GM21529 (cell line): ENCODE measurements at regions not wholly inside any gene's neighbourhood (a gene's known extent, or its start where the extent isn't known, plus 50 kb on each side); places are given as distances from the start of the nearest gene placed in this dataset.

Experiments
- ATAC-seq: cut with Tn5 transposase; IDR thresholded peaks from one replicate; pipeline ENCODE4 v1.9.1; 2021; ENCODE audit not compliant: unreplicated experiment

DNA sequence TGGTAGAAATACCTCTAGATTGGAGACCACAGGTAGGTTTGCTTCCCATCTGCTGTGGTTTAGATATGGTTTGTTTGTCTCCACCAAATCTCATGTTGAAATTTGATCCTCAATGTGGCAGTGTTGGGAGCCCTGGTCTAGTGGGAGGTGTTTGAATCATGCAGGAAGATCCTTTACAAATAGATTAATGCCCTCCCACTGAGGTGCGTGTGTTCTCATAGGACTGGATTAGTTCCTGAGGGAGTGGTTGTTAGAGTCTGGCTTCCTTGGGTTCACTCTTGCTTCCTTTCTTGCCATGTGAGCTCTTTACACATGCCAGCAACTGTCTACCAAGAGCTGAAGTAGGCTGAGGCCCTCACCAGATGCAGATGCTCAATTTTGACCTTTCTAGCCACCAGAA lies 391.1 kb upstream of the GRIA1 start:
- ATAC-seq, result no peak

GRCh38 chr5:153101235-153102180 lies 389.0 kb upstream of the GRIA1 start:
- no peak for ATAC-seq

- no peak for ATAC-seq
These were observed 373.6 kb upstream of the GRIA1 start for GRCh38 chr5:153116916-153117315.

DNA sequence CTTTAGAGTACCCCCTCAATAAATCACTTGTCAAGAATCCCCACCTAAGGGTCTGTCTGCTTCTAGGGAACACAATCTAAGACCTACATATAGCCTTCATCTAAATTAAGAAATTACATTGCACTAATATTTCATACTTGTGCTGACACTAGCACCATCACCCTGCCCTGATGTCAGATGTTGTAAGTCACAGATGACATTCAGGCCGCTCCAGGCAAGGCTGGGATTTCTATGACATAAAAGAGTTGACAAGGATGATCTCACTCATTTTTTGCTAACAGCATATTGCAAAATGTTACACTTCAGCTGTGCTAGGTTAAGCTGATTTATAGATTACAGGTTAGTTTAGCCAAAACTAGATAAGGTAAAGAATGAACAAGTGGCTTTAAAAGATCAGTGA lies 372.5 kb upstream of the GRIA1 start:
- no peak for ATAC-seq

DNA sequence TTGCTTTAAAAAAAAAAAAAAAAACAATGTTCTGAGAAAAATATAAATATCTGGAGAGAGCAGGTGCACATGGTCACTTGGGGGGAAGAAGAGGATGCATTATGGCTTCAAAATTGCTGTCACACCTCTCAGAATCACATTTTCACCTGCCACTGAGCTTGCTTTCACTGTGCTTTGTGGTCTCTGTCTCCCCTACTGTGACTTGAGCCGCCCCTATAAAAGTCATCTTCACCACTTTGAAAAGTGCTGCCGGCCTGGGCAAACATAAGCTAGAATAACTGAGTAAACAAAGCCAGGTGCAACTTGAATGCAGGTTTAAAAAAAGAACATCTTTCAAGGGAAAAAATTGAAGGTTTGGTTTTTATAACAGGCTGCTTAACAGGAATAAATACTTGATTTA lies 368.1 kb upstream of the GRIA1 start:
- no peak for ATAC-seq

GRCh38 chr5:153130296-153130695 lies 360.2 kb upstream of the GRIA1 start:
- ATAC-seq, result no peak

DNA sequence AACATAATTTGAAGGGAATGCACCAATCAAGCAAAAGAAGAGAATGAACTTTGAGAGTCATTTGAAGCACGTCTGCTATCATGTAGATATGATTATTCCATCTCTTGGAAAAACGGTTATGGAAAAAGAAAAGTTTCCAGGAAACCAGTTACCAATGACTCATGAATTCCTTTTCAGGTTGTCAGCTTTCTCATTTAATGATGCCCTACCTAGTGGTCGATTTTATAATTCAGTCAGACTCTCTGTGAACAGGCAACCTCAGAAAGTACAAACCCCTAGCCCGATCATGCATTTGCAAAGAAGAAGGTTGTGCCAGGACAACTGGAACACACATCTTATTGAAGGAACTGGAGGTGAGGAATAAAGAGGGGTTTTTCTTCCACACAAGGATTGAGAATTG lies 355.1 kb upstream of the GRIA1 start:
- ATAC-seq, result no peak

GRCh38 chr5:153136910-153137614 lies 353.4 kb upstream of the GRIA1 start:
- no peak for ATAC-seq

GRCh38 chr5:153147891-153148623 lies 342.4 kb upstream of the GRIA1 start:
- peak; percentile 81 for ATAC-seq

GRCh38 chr5:153148624-153148976 lies 341.9 kb upstream of the GRIA1 start:
- no peak for ATAC-seq

DNA sequence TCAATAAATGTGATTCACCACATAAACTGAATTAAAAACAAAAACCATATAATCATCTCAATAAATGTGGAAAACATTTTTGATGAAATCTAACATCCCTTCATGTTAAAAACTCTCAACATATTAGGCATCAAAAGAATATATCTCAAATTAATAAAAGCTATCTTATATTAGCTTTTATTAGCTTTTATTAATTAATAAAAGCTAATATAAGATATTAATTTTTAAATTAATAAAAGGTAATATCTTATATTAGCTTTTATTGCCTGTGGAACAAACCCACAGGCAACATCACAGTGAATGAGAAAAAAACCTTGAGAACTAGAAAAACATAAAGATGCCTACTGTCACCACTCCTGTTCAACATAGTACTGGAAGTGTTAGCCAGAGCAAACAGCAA lies 338.9 kb upstream of the GRIA1 start:
- ATAC-seq, result no peak

GRCh38 chr5:153153086-153153485 lies 337.4 kb upstream of the GRIA1 start:
- no peak for ATAC-seq

DNA sequence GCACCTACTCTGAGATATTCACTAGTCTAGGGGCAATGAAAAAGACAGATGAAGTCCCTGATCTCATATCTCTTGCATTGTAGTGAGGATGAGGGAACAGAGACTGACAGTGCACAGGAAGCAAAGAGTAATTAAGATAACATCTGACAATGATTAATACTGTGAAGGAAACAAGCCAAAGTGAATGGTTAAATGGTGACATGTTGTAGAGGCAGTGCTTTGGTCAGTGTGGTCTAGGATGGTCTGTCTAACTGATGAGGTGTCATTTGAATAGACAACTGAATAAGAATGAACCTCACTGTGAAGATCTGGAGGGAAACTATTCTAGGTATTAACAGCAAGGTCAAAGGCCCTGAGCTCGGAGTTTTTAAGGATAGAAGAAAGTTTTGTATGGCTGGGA lies 333.3 kb upstream of the GRIA1 start:
- ATAC-seq, result no peak

GRCh38 chr5:153158608-153159007 lies 331.9 kb upstream of the GRIA1 start:
- ATAC-seq, result no peak

DNA sequence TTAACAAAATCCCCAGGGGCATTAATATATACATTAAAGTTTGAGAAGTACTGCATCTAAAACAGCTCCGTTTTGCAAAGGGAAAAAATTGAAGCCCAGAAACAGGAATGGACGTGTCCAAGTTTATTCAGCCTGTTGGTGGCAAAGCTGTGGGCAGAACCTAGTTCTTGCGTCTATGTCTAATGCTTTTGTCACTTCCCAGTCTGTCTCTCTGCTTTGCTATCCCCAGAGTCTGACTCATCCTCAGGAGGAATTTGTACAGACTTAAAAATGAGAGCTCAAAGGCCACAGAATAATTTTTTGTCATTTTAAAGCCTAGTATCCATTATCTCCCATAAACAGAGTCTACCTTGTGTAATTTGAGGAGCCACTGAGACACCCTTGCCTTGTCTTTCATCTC lies 330.9 kb upstream of the GRIA1 start:
- ATAC-seq, result no peak

- ATAC-seq, result no peak
These were observed 322.2 kb upstream of the GRIA1 start for GRCh38 chr5:153168241-153168640.

DNA sequence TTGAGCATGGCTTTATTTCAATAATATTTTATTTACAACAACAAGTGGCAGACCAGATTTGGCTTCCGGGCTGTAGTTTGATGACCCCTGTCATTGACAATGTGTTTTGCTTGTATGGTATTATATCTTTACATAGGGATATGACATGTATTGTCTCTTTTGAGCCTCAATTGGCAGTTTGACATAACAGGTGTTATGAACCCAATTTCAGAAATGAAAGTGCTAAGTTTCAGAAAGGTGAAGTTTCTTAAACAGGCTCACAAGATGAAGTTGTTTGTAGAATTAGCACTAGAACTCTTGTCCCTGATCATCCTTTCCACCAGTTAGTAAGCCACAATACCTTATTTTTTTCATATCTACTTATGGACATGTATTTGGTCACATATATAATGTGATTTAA lies 303.0 kb upstream of the GRIA1 start:
- ATAC-seq, result no peak

- no peak for ATAC-seq
These were observed 284.1 kb upstream of the GRIA1 start for GRCh38 chr5:153206361-153206760.

DNA sequence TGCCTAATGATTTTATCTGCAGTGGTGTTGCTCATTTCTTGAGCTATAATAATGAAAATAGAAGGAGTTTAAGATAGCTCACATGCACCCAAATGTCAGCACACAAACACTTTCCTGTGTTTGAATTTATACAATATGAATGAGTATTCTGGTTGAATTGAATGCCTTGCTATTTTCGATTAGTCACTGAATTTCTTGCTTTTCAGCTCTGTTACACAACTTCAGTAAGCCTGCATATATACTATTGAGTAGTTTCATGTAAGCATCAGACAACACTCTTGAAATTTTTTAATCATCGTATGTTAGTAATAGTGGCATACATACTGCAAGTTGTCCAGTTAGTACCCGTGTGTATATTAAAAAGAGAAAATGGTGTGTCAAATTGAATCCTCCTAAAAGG lies 281.5 kb upstream of the GRIA1 start:
- ATAC-seq, result no peak

DNA sequence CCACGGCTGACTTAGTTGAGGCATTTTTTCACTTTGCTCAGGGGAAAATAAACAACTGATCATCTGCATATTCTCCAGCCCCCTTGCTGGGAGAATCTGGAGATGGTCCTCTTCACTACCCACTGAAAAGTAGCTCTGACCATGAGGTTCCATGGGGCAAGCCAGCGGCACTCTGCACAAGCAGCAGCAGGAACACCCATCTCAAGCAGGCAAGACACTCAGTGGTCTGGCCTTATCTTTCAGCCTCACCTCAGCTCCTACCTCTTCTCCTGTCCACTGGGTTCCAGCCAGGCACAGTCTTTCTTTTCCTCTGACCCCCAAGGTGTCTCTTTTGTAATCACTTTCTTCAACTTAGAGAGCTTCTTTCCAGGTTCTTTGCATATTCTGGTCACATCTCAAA lies 280.8 kb upstream of the GRIA1 start:
- ATAC-seq, result no peak

- ATAC-seq, result no peak
These were observed 279.4 kb upstream of the GRIA1 start for GRCh38 chr5:153211076-153211475.

- no peak for ATAC-seq
These were observed 278.0 kb upstream of the GRIA1 start for GRCh38 chr5:153212471-153212870.
